B cell (primary cell): ENCODE measurements at regions not wholly inside any gene's neighbourhood (a gene's known extent, or its start where the extent isn't known, plus 50 kb on each side); places are given as distances from the start of the nearest gene placed in this dataset.

Experiments
- ATAC-seq: fragments of 200-7000 bp; cut with Tn5 transposase; one replicate; pipeline ENCODE4 v1.10.0; 2021; ENCODE audit warnings: low read depth, mild to moderate bottlenecking, moderate number of reproducible peaks, moderate library complexity
- CTCF ChIA-PET: fragments of 350-600 bp; sonication (Branson Sonifier 250); formaldehyde crosslinking; loops from one replicate; lab custom pipeline; 2021; ENCODE audit warnings: antibody characterized with exemption, inconsistent platforms; lab: Charles Lee
- POLR2A ChIA-PET: fragments of 350-600 bp; sonication (Branson Sonifier 250); formaldehyde crosslinking; loops from one replicate; lab custom pipeline; 2021; ENCODE audit warnings: antibody characterized with exemption; lab: Charles Lee
- DNase-seq: peaks from one replicate; pipeline ENCODE4 v3.0.0; 2013
- H2AFZ ChIP-seq: 2 replicates; pipeline ENCODE4 v1.6.1; 2012; ENCODE audit warnings: mild to moderate bottlenecking, low read depth, low read length; ENCODE audit not compliant: insufficient read depth, poor library complexity, severe bottlenecking
- H3K27ac ChIP-seq, 2 donors: 1 replicate in 1 of 2; 2 replicates in 1 of 2; pipeline ENCODE4 v1.5.1; 2012 to 2013; ENCODE audit warnings: low read length in 2 of 2, mild to moderate bottlenecking in 2 of 2, moderate library complexity in 1 of 2
- H3K27me3 ChIP-seq, 4 experiments: fragments of 200-600 bp in 1 of 4; sonication (generic) in 1 of 4; replicated peaks in 1 of 4; 1 replicate in 2 of 4; 2 replicates in 2 of 4; pipeline versions ENCODE4 v1.6.1 to v1.7.0; 2013 to 2016; ENCODE audit warnings: low read length in 3 of 4, mild to moderate bottlenecking in 2 of 4, mixed read lengths in 1 of 4, moderate library complexity in 1 of 4; ENCODE audit not compliant: insufficient read depth in 4 of 4, control insufficient read depth in 3 of 4; ENCODE audit errors: control extremely low read depth in 1 of 4
- H3K36me3 ChIP-seq, 2 experiments: replicated peaks in 1 of 2; 1 replicate in 1 of 2; 2 replicates in 1 of 2; pipeline versions ENCODE4 v1.6.1 to v1.7.1; 2013; ENCODE audit warnings: low read length in 1 of 2; ENCODE audit not compliant: insufficient read depth in 2 of 2, control insufficient read depth in 1 of 2; ENCODE audit errors: control extremely low read depth in 1 of 2, extremely low read depth in 1 of 2
- H3K4me1 ChIP-seq, 2 donors: fragments of 200-600 bp in 1 of 2; sonication (generic) in 1 of 2; 1 replicate in 1 of 2; 2 replicates in 1 of 2; pipeline versions ENCODE4 v1.5.1 to v1.6.1; 2013 to 2017; ENCODE audit warnings: low read length in 2 of 2; ENCODE audit not compliant: control insufficient read depth in 2 of 2, insufficient read depth in 2 of 2
- H3K4me2 ChIP-seq: replicated peaks from 2 replicates; pipeline ENCODE3; 2012; ENCODE audit warnings: mild to moderate bottlenecking, low read depth, low read length; ENCODE audit not compliant: poor library complexity, severe bottlenecking
- H3K4me3 ChIP-seq, 5 experiments: fragments of 200-600 bp in 1 of 5; sonication (generic) in 1 of 5; 1 replicate in 3 of 5; 2 replicates in 2 of 5; pipeline versions ENCODE4 v1.5.1 to v1.7.0; 2011 to 2016; ENCODE audit warnings: low read length in 4 of 5, mild to moderate bottlenecking in 4 of 5, low read depth in 2 of 5, control low read depth in 1 of 5, moderate library complexity in 1 of 5; ENCODE audit not compliant: insufficient read depth in 1 of 5; ENCODE audit errors: control extremely low read depth in 1 of 5, extremely low read depth in 1 of 5
- H3K79me2 ChIP-seq: fragments of 200-600 bp; sonication (generic); one replicate; pipeline ENCODE4 v1.6.0; 2016; ENCODE audit warnings: low read length; ENCODE audit not compliant: control insufficient read depth, insufficient read depth
- H3K9ac ChIP-seq: fragments of 200-600 bp; sonication (generic); 2 replicates; pipeline ENCODE4 v1.6.1; 2017; ENCODE audit warnings: mild to moderate bottlenecking, low read length, moderate library complexity
- H3K9me3 ChIP-seq, 3 donors: one replicate each; pipeline versions ENCODE4 v1.6.1 to v1.7.1; 2013; ENCODE audit warnings: low read length in 2 of 3; ENCODE audit not compliant: control insufficient read depth in 2 of 3, insufficient read depth in 1 of 3; ENCODE audit errors: control extremely low read depth in 1 of 3
- H4K20me1 ChIP-seq: 2 replicates; pipeline ENCODE4 v1.6.0; 2012; ENCODE audit warnings: mild to moderate bottlenecking, low read length; ENCODE audit not compliant: insufficient read depth, control insufficient read depth, poor library complexity, severe bottlenecking
- H3K27ac Mint-ChIP-seq: one replicate; pipeline ENCODE4 v1.8.0; 2021; ENCODE audit warnings: mixed read lengths
- H3K27me3 Mint-ChIP-seq: one replicate; pipeline ENCODE4 v1.8.0; 2021; ENCODE audit warnings: mixed read lengths
- H3K4me1 Mint-ChIP-seq: one replicate; pipeline ENCODE4 v1.8.0; 2021; ENCODE audit warnings: mixed read lengths
- H3K4me3 Mint-ChIP-seq: one replicate; pipeline ENCODE4 v1.8.0; 2021; ENCODE audit warnings: mixed read lengths
- H3K9me3 Mint-ChIP-seq: one replicate; pipeline ENCODE4 v1.8.0; 2022; ENCODE audit warnings: mixed read lengths; ENCODE audit not compliant: insufficient read depth
- CTCF ChIP-seq: fragments of 200-600 bp; IDR thresholded peaks from one replicate; pipeline ENCODE4 v1.8.0; 2022; ENCODE audit warnings: antibody characterized with exemption, mild to moderate bottlenecking
- EZH2 ChIP-seq: IDR thresholded peaks from 2 replicates; pipeline ENCODE4 v1.6.1; 2012; ENCODE audit warnings: borderline replicate concordance, low read depth, mild to moderate bottlenecking, moderate library complexity, low read length; ENCODE audit not compliant: insufficient read depth, poor library complexity, severe bottlenecking
- WGBS: methylation state at CpG from one replicate; pipeline ENCODE4 v1.1.5; 2013; ENCODE audit warnings: missing lambda C conversion rate; ENCODE audit not compliant: insufficient coverage; 5-methylcytosine and 5-hydroxymethylcytosine counted together
- intact Hi-C: fragments of 100-400 bp; cut with micrococcal nuclease; formaldehyde crosslinking; loops from one replicate; pipeline ENCODE4 v1.10.0; 2022

GRCh38 chr10:131739206-131739605, 161.6 kb upstream of the PPP2R2D start:
- Histone ChIP-seq H3K4me2 (no peak overlapping the region), H3K36me3 (no peaks in the 10 kb centered on the region), H3K4me3 (no peak overlapping the region), H3K27me3 (no peaks in the 10 kb centered on the region), H3K9me3 (peaks cover 0 to 5% (median 4%) of the 10 kb centered on the region in 3 donors), H3K79me2 (no peaks in the 10 kb centered on the region), H3K9ac (no peak overlapping the region), H3K27ac (no peak overlapping the region), H2AFZ (no peak overlapping the region), H3K4me1 (peaks cover 19 to 24% of the 10 kb centered on the region in 2 donors), H4K20me1 (no peaks in the 10 kb centered on the region)
- DNase-seq (no peak), ATAC-seq (no peak)
- H3K27ac Mint-ChIP-seq: no peak overlapping the region
- peaks cover 13% of the 10 kb centered on the region for H3K4me1 Mint-ChIP-seq
- ChIA-PET CTCF (no interaction called here), POLR2A (no interaction called here)
- H3K27me3 Mint-ChIP-seq: peaks cover 4% of the 10 kb centered on the region
- intact Hi-C loops: no loop called here
- peaks cover 4% of the 10 kb centered on the region for H3K9me3 Mint-ChIP-seq
- TF ChIP-seq EZH2 (no peak), CTCF (no peak)
- no peak overlapping the region for H3K4me3 Mint-ChIP-seq
- 14% methylated on average over 10 of the region's 10 CpGs for WGBS

- H3K27ac ChIP-seq: peak overlapping the region in 1 of 2 donors; percentile 67
- no peak overlapping the region for H3K4me3 Mint-ChIP-seq
- peaks cover 0 to 4% (median 0%) of the 10 kb centered on the region in 3 donors for H3K9me3 ChIP-seq
- DNase-seq (no peak), ATAC-seq (no peak)
- intact Hi-C loops: no loop called here
- H3K4me1 Mint-ChIP-seq: peaks cover 15% of the 10 kb centered on the region
- H3K9ac ChIP-seq: no peak overlapping the region
- H3K79me2 ChIP-seq: no peaks in the 10 kb centered on the region
- H3K36me3 ChIP-seq: no peaks in the 10 kb centered on the region
- H3K27ac Mint-ChIP-seq: no peak overlapping the region
- CTCF ChIA-PET: no interaction called here
- peak overlapping the region; percentile 58 for H3K4me2 ChIP-seq
- H2AFZ ChIP-seq: no peak overlapping the region
- no peak overlapping the region for H3K4me3 ChIP-seq
- TF ChIP-seq EZH2: no peak
- no peak for TF ChIP-seq CTCF
- peaks cover 19 to 24% of the 10 kb centered on the region in 2 donors for H3K4me1 ChIP-seq
- peaks cover 13% of the 10 kb centered on the region for H3K27me3 Mint-ChIP-seq
- H3K27me3 ChIP-seq: no peaks in the 10 kb centered on the region
- WGBS: 84% methylated on average over 15 of the region's 17 CpGs
- POLR2A ChIA-PET: no interaction called here
- peaks cover 4% of the 10 kb centered on the region for H3K9me3 Mint-ChIP-seq
- no peaks in the 10 kb centered on the region for H4K20me1 ChIP-seq
Observed at GRCh38 chr10:131742500-131742951, 158.3 kb upstream of the PPP2R2D start.
